SK-MEL-5 (cell line): ENCODE measurements at regions not wholly inside any gene's neighbourhood (a gene's known extent, or its start where the extent isn't known, plus 50 kb on each side); places are given as distances from the start of the nearest gene placed in this dataset.
A peak's percentile ranks its signal among the peaks of the same experiment; 100 is the strongest.
"Not testable (repeated sequence)": the region's sequence is repeated elsewhere in the genome, so short reads cannot be mapped to it uniquely, and the experiment has no call there.

Source experiments
- DNase-seq: peaks from one replicate; pipeline ENCODE4 v3.0.0-alpha.2; 2016; ENCODE audit warnings: low read depth, low spot score
- in situ Hi-C: cut with HindIII; loops from 2 replicates; pipeline ENCODE4 v1.10.0; 2016; ENCODE audit warnings: low sequenced_read_pairs, high pct_unique_total_duplicates, low pct_unique_long_range_greater_than_20kb

DNA sequence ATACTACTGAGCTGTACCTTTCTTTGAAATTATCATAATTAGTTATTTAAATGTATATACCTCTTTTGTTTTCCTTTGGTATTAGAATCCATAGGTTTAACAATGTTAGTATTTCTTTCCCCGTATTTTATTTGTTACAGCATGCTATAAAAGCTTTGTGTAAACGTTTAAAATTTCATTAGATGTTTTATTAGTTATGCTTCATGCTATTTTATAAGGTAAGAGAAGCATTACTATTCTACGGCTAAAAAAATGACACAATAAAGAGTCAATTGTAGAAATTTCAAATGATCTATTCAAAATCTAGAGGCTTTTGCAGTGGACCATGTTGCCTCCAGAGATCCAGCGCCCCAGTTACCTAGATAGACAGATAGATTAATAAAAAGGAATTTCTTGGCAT lies 1203.3 kb upstream of the IGFBP7 start:
- in situ Hi-C loops, result no loop called here
- DNase-seq, result no peak

DNA sequence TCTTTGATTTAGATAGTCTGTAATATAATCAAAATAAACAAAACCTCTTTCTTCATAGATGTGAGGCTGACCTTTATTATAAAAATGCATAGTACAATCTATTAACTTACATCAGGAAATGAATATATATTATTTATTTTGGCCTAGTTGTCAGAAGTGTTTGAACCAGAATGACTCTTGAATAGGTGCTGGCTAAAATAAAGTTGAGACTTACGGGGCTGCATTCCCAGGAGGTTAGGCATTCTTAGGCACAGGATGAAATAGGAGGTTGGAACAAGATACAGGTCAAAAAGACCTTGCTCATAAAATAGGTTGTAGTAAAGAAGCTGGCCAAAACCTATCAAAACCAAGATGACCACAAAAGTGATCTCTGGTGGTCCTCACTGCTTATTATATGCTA lies 1193.3 kb upstream of the IGFBP7 start:
- no peak for DNase-seq
- in situ Hi-C loops, result no loop called here

- DNase-seq, result no peak
- in situ Hi-C loops, result no loop called here
These were observed 1191.3 kb upstream of the IGFBP7 start for GRCh38 chr4:58301376-58301999.

DNA sequence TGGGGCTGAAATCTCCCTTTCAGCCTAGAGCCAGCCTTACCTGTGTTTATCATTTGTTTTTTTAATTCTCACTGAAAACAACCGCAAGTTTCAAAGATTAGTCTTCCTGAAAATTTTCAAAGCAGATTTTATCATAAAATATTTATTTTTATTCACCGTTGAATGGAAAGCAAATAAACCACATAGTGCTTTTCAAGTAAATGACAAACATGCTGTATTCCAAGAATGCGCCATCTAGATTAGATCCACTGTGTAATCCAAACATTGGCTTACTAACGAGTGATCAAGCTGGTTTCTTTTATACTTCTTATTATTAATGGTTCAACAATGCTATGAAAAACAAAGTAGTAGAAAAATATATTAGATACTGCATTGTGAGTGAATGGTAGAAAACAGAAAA lies 1176.2 kb upstream of the IGFBP7 start:
- no peak for DNase-seq
- in situ Hi-C loops, result no loop called here

DNA sequence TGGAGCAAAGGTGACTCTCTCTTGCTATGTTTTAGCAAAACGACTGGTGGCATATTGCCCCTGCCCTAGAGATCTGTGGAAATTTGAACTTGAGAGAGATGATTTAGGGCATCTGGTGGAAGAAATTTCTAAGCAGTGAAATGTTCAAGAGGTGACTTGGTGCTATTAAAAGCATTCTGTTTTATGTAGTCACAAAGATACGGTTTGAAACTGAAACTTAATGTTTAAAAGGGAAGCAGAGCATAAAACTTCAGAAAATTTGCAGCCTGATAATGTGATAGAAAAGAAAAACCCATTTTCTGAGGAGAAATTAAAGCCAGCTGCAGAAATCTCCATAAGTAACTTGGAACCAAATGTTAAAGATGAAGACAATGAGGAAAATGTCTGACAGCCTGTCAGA lies 1170.7 kb upstream of the IGFBP7 start:
- in situ Hi-C loops, DNase-seq: not testable (repeated sequence)

- DNase-seq, result no peak
These were observed 1165.7 kb upstream of the IGFBP7 start for GRCh38 chr4:58275856-58276255.

DNA sequence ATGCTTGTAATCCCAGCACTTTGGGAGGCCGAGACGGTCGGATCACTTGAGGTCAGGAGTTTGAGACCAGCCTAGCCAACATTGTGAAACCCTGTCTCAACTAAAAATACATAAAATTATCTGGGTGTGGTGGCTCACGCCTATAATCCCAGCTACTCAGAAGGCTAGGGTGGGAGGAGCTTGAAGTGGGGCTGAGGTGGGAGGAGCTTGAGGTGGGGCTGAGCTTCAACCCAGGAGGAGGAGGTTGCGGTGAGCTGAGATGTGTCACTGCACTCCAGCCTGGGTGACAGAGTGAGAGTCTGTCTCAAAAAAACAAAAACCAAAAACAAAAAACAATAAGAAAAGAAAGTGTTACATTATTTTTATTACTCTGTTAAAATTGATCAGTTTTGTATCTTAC lies 1164.4 kb upstream of the IGFBP7 start:
- no peak for DNase-seq

More at GRCh38 chr4:58275856-58276255, 1165.7 kb upstream of the IGFBP7 start:
- in situ Hi-C loops, result no loop called here

GRCh38 chr4:58272311-58272710 lies 1162.1 kb upstream of the IGFBP7 start:
- in situ Hi-C loops, result no loop called here
- DNase-seq, result no peak

More for the DNA sequence above, 1164.4 kb upstream of the IGFBP7 start:
- in situ Hi-C loops, result no loop called here

DNA sequence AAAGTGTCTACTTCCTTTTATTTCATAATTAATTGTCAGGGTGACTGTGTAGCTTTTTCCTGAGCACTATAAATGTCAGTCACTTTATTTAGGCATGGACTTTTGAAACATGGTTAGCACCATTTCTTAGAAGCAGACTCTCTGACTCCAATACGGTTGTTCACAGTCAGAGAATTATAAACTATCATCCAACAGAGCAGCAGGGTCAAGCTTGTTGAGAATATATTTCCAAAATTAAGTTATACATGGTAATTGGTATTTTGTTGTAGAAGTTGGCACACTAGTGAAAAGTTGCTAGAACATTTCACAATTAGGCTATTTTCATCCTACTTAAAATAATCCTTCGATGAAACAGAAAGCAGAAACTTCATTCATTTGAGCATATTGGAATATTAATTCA lies 1155.5 kb upstream of the IGFBP7 start:
- in situ Hi-C loops, result no loop called here
- no peak for DNase-seq

DNA sequence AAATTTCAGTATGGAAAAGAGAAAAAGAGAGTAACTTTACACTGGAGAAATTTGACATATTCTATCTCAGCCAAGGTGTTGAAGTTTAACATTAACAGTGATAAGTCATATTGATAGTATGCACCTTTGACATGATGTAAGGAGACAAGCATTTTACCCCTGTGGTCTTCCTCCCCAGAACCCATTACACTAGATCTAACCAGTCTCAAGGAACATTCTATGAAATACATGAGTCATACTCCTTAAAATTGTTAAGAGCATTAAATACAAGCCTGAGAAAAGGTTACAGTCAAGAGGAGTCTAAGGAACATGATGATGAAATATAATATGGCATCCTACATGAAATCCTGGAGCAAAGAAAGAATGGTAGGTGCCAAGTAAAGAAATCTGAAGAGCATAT lies 1151.3 kb upstream of the IGFBP7 start:
- in situ Hi-C loops, result no loop called here
- DNase-seq, result no peak

GRCh38 chr4:58254291-58254690 lies 1144.1 kb upstream of the IGFBP7 start:
- in situ Hi-C loops, result no loop called here
- no peak for DNase-seq

GRCh38 chr4:58252656-58253055 lies 1142.5 kb upstream of the IGFBP7 start:
- in situ Hi-C loops, result no loop called here
- no peak for DNase-seq

- peak; percentile 62 for DNase-seq
- in situ Hi-C loops, result no loop called here
These were observed 1137.6 kb upstream of the IGFBP7 start for GRCh38 chr4:58247792-58248191.

- peak; percentile 4 for DNase-seq
- in situ Hi-C loops, result no loop called here
These were observed 1115.3 kb upstream of the IGFBP7 start for GRCh38 chr4:58225460-58225859.

GRCh38 chr4:58219179-58219578 lies 1109.0 kb upstream of the IGFBP7 start:
- DNase-seq, result no peak
- in situ Hi-C loops, result no loop called here

DNA sequence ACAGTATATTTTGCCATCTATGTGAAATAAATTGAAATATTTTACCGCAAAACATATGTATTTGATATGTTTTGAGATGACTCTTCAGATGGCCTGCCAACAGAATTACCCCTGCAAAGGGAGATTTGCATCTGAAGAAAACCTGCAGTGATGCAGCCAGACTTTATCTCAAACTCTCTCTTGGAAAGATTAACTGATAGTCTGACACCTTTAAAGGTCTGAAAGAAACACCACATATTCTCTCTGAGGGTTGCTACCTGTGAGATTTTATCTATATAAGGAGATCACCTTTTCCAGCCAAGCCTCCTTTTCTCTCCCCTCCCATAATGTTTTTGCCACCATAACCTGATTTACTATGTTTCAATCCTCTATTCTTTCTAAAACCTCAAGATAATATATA lies 1106.3 kb upstream of the IGFBP7 start:
- DNase-seq, result no peak
- in situ Hi-C loops, result no loop called here

DNA sequence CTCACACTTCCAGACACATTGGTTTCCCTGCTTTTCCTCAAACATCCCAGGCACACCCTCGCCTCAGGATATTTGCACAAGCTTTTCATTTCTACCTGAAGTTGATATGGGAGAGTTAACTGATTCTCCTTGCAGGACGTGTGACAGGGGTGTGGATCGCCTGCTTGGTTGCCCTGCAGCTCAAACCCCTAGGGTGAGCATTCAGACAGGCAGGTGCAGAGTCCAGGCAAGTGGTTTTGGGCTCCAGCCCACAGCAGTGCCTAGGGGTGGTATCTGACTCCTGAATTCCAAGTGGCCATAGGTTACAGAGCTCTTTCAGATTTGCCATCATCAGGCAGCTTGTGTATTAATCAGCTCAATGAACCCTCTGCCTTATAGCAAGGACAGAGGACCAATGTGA lies 1104.2 kb upstream of the IGFBP7 start:
- in situ Hi-C loops, result no loop called here
- no peak for DNase-seq

DNA sequence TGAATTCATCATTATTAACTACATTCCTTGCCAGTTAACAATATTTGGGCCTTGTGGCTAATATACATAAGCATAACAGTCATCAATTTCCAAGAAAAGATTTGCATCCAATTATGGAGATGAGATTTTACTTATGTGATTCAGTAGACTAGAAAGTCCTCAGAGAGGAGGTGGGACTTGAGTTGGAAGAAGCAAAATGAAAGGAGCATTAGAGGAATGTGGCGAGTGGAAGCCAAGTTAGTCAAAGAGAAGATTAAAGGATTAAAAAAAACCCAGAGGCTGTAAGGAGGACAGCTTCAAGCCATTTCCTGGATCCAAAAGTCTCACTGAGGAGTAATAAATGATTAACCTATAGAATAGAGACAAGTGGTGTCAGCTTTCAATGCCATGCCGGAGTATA lies 1099.4 kb upstream of the IGFBP7 start:
- no peak for DNase-seq
- in situ Hi-C loops, result no loop called here

GRCh38 chr4:58209001-58209400 lies 1098.8 kb upstream of the IGFBP7 start:
- DNase-seq, result no peak
- in situ Hi-C loops, result no loop called here
